Stimulated activated CD8-positive, alpha-beta memory T cell treated with anti-CD3 and anti-CD28 coated beads, Interleukin-15, amount 100 ng/mL, for 4 hours (primary cell): ENCODE measurements at regions not wholly inside any gene's neighbourhood (a gene's known extent, or its start where the extent isn't known, plus 50 kb on each side); places are given as distances from the start of the nearest gene placed in this dataset.

Source experiments
- DNase-seq, 2 donors: peaks; one replicate each; pipeline ENCODE4 v3.0.0-alpha.2; 2020; ENCODE audit warnings: low read depth in 2 of 2

GRCh38 chr13:34620862-34621261, 321.2 kb upstream of the NBEA start:
- no peak for DNase-seq

DNA sequence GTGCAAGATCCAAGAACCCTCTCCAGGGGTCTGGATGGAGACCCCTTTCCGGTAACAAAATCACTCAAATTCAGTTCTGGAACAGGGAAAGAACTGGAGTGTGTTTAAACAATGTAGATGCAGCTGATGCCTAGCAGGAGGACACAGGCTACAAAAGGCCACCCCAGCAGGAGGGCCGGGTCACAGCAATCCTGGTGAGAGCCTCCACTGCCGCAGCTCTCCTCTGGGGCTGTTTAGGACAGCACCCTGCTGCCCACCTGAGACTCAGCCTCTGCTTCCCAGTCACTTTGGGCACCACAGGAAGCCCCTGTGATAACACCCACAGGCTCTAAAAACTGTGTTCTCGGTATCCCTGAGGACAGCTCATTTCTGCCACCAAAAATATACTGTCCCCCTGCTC, 318.7 kb upstream of the NBEA start:
- DNase-seq = no peak

DNA sequence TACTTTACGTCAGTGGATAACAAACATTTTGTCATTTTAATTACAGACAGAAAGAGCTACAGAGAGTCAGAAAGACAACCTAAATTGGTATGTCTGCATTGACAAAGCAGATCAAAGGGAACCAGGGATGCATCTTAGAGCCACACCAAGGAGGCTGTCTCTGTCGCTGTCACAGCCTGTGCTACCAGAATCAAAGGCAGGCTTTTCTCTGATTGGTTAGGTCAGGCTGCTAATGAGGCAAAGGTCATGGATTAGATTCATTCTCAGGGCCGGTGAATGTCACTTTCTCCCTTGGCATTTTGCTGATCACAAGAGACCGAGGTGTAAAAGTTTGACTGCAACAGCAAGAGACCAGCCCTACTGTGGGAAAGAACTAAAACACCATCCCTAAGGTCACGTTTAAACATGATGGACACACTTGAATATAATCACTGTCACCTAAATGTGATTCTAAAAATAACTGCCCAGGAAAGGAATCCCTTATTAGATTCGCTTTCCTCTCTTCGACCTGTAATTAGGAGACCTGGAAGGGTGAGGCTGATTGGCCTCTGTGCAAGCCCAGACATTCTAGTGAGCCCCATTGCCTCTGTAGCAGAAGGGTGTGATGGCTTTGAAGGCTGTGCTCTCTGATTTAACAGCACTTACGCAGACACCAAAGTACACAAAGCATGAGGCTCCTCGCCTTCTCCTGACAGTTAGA, 314.4 kb upstream of the NBEA start:
- no peak for DNase-seq

- DNase-seq = no peak
Observed at GRCh38 chr13:34628209-34628682, 313.8 kb upstream of the NBEA start.

GRCh38 chr13:34634448-34634847, 307.6 kb upstream of the NBEA start:
- DNase-seq = no peak

DNA sequence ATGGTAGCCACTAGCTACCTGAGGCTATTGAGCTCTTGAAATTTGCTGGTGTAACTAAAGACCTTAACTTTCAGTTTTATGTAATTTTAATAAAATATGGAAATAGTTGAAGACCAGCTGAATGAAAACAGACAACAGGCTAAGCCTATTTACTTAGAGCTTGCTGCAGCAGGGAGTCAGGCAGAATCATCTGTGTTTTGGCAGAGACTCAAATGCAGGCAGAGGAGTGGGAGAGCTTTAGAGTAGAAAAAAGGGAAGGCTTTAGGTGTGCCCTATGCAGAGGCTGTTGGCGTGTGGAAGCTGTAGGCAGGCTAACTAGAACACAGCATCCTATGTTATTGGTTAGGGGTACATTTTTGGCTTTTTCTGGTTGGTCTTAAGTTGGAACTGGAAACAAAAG, 304.9 kb upstream of the NBEA start:
- no peak for DNase-seq

DNA sequence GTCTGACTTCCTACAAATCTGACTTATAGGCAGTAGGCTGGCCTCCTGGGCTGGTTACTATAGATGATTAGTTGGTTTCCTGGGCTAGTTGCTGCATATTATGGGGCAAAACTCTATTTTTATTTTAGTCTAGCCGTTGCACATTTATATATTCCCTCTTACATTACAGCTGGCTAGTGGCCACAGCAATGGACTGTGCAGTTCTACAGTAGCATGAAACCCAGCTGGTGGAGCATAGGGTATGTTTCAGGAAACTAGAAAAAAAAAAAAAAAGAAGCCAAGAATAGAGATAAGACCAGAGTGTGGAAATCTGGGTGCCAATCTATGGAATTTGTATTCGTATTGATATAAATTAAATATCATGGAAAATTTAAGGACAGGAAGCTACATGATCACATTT, 304.4 kb upstream of the NBEA start:
- no peak for DNase-seq

DNA sequence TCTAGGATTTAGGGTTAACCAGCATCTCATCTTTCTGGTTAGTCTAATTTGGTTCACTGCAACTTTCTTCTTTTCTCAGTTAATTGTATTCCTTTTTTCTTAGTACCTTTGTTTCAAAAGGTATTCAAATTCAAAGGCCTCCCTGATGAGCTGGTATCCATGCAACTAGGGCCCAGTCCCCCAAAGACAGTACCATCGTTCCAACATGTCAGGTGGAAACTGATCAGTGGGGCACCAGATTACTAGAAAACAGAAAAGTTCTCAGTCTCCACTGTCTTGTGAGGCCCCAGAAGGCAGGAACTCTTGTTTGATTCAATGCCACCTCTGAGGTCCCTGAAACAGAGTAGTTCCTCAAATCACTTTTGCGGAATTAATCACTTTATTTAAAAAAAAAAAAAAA, 303.2 kb upstream of the NBEA start:
- no peak for DNase-seq

DNA sequence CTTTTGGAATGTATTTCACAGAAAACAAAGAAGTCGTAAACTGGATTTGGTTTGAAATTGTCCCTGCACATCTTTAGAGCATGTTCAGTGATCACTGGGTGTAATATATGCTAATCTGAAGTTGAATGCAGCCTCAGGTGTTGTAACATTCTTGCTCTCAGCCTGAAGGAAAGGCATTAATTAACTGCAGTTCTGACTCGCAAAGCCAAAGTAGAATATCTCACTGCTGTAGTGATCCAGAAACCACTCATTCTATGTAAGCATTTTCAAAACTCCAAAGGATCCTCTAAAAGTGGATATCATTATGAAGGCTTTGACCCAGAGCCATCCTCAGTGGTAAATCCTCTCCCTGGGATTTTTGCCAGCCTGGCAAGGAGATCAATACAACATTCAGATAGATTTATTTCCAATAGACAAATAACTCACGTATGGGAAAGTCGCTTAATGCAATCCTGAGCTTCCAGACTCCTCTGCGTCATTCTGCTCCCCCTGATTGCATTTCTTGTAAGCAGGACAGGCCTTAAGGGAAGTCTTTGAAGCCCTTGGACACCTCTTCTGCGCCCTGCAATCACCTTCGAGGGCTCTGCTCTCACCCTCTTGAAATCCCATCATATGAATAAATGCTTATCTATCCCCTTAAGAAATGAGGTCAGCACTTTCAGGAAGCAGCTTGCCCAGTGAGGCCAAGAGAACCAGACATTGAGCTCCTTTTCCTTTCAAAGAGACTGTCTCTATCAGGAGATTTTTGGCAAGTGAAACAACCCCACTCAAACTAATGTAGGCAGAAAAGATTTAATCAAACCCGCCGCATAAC, 301.7 kb upstream of the NBEA start:
- no peak for DNase-seq

- DNase-seq = no peak
Observed at GRCh38 chr13:34640993-34641330, 301.1 kb upstream of the NBEA start.

DNA sequence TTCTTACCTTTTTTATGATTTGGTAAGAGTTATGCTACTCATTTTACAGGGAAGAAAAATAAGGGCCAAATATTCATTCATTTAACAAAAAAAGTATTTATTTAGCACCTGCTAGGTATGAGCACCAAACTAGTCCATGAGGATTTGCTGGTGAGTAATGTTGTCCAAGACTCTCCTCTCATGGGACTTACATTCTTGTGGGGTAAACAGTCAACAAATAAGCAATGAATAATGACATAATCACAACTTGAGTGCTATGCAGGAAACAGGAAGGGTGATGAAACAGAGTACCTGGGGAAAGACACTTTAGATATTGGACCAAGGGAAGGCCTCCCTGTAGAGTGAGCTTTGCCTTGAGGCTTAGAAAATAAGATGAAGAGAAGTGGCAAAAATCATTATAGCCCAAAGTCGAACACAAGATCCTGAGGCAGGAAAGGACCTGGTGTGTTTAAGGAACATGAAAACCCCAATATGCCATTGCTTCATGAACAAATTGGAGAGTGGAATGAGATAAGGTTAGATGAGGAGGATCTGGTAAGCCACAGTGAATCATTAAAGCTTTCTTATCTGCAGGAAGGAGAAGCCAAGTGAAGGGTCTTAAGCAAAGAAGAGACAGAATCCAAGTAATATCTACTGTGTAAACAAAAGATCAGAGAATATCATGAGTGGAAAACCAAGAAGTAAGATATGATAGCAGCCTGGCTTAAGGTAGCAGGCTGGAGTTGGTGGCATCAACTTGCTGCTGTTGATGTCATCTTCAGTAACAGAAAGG, 294.5 kb upstream of the NBEA start:
- no peak for DNase-seq

DNA sequence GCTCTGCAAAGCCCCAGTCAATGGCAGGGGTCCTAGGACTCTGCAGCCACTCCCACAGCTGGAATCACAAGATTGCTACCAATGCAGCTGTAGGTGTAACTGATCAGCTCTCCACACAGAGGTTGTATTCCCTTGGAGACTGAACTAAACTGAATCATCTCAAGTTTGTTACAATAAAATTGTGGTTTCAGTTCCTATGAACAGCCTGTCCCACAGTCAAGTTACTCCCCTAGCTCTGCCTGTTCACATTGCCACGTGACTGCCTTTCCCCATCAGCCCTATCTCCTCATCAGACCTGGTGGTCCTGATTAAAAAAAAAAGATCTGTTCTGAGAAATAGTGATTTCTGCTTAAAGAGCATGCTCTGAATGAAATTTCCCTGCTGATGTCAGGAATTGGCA, 287.9 kb upstream of the NBEA start:
- no peak for DNase-seq

- DNase-seq = no peak
Observed at GRCh38 chr13:34654647-34655046, 287.4 kb upstream of the NBEA start.

DNA sequence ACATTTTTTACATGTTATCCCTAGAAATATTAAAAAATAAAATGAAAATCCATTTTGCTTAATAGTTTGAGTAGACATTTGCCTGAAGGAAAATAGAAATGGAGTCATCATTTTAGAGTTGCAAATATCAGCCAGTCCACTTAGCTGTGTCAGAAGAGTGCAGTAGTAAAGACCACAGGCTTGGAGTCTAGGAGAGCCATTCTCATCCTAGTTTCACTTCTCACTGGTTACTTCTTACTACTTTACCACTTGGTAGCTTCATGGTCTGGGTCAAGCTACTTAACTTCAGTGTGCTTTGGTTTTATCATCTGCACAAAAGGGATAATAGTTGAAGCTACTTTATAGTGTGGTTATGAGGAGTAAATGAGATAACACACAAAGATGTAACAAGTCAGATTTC, 286.5 kb upstream of the NBEA start:
- DNase-seq = no peak

DNA sequence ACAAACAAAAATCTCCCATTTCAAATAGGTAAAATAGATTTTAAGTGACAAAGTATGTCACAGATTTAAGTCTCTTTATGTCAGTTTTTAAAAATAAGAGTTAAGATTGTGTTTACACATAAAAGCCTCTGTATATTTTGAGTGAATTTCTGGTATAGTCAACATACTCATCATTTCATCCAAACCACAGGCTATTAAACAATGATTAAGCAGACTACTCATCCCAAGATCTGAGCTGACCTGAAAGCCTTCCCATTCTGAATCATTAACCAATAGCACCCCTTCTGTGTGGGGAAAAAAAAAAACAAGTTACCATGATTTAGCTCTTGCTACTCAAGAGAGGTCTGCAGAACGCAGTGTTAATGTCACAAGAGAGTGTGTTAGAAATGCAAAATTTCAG, 284.4 kb upstream of the NBEA start:
- DNase-seq = no peak

DNA sequence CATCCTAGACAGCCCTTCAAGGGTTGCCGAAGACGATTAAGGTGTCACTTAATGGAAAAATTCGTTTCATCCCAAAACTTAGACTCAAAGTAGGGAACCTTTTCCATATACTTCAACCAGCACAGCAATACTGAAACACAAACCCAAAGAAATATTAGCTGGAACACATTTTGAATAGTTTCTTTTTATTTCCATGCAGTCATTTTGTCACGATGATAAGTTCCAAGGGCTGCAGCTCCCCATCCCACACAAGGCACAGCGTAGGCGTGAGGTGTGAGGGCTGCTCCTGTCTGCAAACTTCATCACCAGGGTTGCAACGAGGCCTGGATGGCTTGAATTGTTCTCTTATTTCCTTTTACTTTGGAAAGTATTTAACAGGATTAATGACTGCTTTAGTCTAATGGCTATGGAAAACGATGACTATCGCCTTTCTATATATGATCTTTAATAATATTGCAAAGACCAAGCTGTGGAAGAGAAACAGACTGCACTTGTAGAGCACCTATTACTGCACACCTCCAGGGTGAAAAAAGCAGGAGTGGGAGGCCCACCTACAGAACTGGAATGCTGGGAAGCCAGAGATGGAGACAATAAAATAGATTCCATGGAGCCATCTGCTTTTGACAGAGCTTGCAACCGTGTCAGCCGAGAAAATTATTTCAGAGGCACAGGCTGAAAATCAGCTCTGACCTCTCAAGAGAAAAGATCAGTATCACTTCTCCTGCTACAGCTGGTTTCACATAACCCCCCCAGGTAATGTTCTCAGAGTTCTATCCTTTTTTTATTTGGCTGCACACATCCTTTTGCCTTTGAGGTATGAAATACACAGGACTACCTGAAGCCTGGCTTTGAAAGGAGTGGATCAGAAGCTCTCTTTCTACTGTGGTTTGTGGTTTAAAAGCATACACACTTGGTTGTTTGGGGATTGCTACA, 274.5 kb upstream of the NBEA start:
- no peak for DNase-seq

DNA sequence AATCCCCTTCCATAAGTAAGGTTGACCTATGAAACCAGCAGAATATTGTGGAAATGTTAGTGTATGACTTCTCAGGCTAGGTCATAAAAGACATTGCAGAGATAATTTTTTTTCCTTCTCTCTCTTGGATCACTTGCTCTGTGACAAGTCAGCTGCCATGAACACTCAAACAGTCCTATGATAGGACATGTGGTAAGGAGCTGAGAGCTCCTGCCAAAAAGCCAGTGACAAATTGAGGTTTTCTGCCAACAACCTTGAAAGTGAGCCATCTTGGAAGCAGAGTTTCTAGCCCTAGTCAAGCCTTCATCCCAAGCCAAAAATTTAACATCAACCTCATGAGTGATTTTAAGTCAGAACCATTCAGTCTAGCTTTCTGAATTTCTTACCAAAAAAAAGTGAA, 270.9 kb upstream of the NBEA start:
- no peak for DNase-seq

DNA sequence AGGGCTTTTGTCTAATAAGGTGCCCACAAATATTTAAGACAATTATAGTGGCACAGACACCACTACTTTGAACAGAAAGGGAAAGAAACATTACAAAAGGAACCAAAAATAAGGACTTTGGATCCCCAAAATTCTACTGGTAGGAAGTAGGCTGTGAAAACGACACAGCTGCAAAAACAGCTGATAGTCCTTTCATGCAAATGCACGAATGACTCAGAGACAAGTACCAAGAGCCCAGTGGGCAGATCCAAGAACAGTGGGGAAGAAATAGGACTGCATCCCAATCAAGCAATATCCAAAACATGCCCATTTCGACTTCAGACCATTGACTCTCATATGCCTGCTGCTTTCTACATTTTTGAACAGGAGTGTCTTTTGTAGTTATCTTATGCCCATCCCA, 269.4 kb upstream of the NBEA start:
- DNase-seq = no peak

DNA sequence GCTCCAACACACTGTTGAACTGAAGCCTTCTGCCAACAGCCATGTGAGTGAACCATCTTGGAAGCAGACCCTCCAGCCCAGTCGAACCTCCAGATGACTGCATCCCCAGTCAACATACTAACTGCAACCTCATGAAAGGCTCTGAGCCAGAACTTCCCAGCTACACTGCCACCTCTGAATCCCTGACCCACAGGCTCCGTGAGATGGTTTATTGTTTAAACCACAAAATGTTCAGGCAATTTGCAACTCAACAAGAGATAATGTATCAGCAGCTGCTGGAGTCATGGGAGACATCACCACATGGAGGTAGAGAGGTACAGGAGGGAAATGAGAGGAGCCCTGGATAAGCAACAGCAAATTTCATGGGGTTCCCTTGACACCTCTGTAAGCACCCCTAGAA, 266.4 kb upstream of the NBEA start:
- DNase-seq = no peak

GRCh38 chr13:34678154-34678553, 263.9 kb upstream of the NBEA start:
- DNase-seq = no peak

DNA sequence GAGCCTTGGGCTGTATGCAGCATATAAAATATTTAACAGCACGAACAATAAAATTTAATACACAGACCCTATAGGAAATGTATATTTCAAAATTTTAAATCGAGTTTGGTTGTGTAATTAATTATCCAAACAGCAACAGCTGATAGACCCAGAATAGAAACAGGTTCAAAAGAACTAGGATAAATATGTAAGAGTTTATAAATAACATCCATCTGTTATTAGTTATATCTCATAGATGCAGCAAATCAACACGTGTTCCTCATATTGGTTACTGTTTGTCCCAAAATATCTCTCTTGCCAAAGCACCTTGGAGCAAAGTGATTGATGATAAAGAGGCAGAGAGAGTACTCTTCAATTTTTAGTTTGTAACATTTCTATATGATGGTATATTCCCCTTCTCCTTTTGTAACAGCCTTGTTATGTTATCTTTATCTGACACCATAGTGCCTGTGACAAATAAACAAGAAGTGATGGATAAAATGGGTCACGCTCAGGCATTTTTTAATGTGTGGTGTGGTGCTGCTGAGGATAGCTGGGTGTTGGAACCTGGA, 260.6 kb upstream of the NBEA start:
- DNase-seq = no peak
